ENCODE measurements at regions not wholly inside any gene's neighbourhood (a gene's known extent, or its start where the extent isn't known, plus 50 kb on each side); places are given as distances from the start of the nearest gene placed in this dataset.

DNA sequence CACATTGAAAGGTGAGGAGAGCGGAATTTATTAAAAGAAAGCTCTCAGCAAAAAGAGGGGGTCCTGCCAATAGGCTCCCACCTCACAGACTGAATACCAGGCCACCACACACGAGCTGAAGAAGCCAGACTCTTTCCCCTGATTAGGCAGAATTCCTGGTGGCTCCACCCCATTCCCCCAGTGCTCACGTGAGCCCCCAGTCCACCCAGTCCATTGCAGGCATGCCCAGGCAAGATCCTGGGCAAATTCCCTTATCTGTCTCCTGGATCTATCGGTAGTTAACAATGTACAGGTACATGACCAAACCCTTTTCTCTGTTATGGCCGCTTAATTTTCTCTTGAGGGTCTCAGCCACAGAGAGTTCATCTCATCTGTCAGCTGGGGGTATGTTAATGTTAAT, 54.6 kb upstream of the BTG3 start:
- DNase-seq (ENCODE audit: insufficient read length, low spot score) (no peak), FAIRE-seq (no peak)

More for the DNA sequence above, 54.6 kb upstream of the BTG3 start:
- TF ChIP-seq POLR2A (IDR thresholded peaks at IDR 0.05; ENCODE audit: low read depth, low read length) = no peak

Data from H54 (cell line).